SU-DHL-6 (cell line): ENCODE measurements at regions not wholly inside any gene's neighbourhood (a gene's known extent, or its start where the extent isn't known, plus 50 kb on each side); places are given as distances from the start of the nearest gene placed in this dataset.

Experiments used
- H2AFZ ChIP-seq: fragments of 200-600 bp; sonication (generic); 2 replicates; pipeline ENCODE4 v1.6.1; 2014; ENCODE audit warnings: low read depth, mild to moderate bottlenecking, moderate library complexity, mixed read lengths, antibody characterized with exemption, low read length; ENCODE audit not compliant: severe bottlenecking
- H3F3A ChIP-seq: fragments of 200-600 bp; shearing (Covaris generic); 2 replicates; pipeline ENCODE4 v1.6.0; 2016; ENCODE audit warnings: antibody characterized with exemption, mild to moderate bottlenecking; ENCODE audit not compliant: insufficient read depth
- H3K27ac ChIP-seq: fragments of 200-600 bp; sonication (generic); 2 replicates; pipeline ENCODE4 v1.5.1; 2016; ENCODE audit warnings: low read depth, mild to moderate bottlenecking, low read length, moderate library complexity, mixed read lengths
- H3K27me3 ChIP-seq: fragments of 200-600 bp; sonication (generic), shearing (Covaris generic); 2 replicates; pipeline ENCODE4 v1.6.0; 2014; ENCODE audit warnings: mild to moderate bottlenecking, low read length
- H3K36me3 ChIP-seq: fragments of 200-600 bp; sonication (generic); 2 replicates; pipeline ENCODE4 v1.6.1; 2014; ENCODE audit warnings: mild to moderate bottlenecking, low read length, mixed read lengths
- H3K4me2 ChIP-seq: fragments of 300-600, 200-600 bp; shearing (Covaris generic), sonication (generic); 2 replicates; pipeline ENCODE4 v1.6.0; 2014; ENCODE audit warnings: low read length, low read depth, mild to moderate bottlenecking; ENCODE audit not compliant: poor library complexity, severe bottlenecking
- H3K4me3 ChIP-seq: fragments of 200-600 bp; sonication (generic); 2 replicates; pipeline ENCODE4 v1.5.1; 2014; ENCODE audit warnings: antibody characterized with exemption, low read length, mild to moderate bottlenecking, mixed read lengths; ENCODE audit not compliant: insufficient read depth, poor library complexity, severe bottlenecking
- H3K79me2 ChIP-seq: fragments of 200-600 bp; sonication (generic); 2 replicates; pipeline ENCODE4 v1.6.1; 2014; ENCODE audit warnings: mild to moderate bottlenecking, low read length, moderate library complexity; ENCODE audit not compliant: insufficient read depth
- H3K9ac ChIP-seq: fragments of 200-600 bp; sonication (generic); 2 replicates; pipeline ENCODE4 v1.7.0; 2014; ENCODE audit warnings: mild to moderate bottlenecking, low read length
- H3K9me2 ChIP-seq: fragments of 200-600 bp; sonication (generic); replicated peaks from 2 replicates; pipeline ENCODE4 v1.6.1; 2014; ENCODE audit warnings: low read length; ENCODE audit not compliant: insufficient read depth
- H3K9me3 ChIP-seq: fragments of 200-600 bp; sonication (generic); 2 replicates; pipeline ENCODE4 v1.6.1; 2014; ENCODE audit warnings: low read length, mixed read lengths; ENCODE audit not compliant: insufficient read depth
- H4K20me1 ChIP-seq: fragments of 200-600 bp; sonication (generic); 2 replicates; pipeline ENCODE4 v1.6.1; 2014; ENCODE audit warnings: low read depth, mild to moderate bottlenecking, antibody characterized with exemption, low read length, moderate library complexity, mixed read lengths
- EZH2phosphoT487 ChIP-seq: fragments of 200-600 bp; sonication (generic), shearing (Covaris generic); conservative IDR thresholded peaks from 2 replicates; pipeline ENCODE4 v1.6.1; 2018; ENCODE audit warnings: mild to moderate bottlenecking, antibody characterized with exemption, low read length, moderate library complexity, mixed read lengths
- TF ChIP-seq, protein P1 (sequence below): fragments of 200-600 bp; sonication (generic); IDR thresholded peaks from one replicate; pipeline ENCODE4 v1.5.1; 2017; ENCODE audit warnings: antibody characterized with exemption, mild to moderate bottlenecking, low read length, moderate library complexity; ENCODE audit not compliant: insufficient read depth, poor library complexity, severe bottlenecking

DNA sequence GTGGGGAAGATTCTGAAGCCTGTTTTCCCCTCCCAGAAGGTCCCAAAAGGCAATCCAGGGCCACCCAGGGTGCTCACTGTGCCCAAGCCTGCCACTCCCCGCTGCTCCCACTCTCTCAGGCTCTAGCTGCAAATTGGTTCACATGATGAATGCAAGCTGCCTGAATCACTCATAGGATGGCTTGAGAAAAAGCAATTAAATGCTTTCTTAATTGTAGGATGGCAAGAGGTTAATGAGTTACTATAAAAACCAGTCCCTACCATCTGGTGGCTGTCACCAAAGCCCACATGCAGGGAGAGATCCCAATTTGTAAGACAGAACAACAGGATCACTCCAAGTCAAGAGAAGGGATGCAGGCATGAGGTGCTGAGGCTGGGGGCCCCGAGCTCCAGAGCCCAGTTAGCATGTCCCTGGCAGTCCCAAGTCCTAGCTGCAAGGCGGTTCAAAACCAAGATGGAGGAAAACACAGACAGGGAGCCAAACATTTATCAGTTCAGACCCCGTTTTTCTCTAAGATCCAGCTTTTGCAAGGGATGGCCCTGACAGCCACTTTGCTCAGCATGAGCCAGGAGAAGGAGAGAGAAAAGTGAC lies 207.1 kb downstream of the UACA start:
- Histone ChIP-seq H3K9me2 (no peaks in the 10 kb centered on the region), H3K36me3 (no peaks in the 10 kb centered on the region), H2AFZ (no peak overlapping the region), H4K20me1 (no peaks in the 10 kb centered on the region), H3K27ac (no peak overlapping the region), H3K79me2 (no peaks in the 10 kb centered on the region), H3K4me2 (no peak overlapping the region), H3K9me3 (no peaks in the 10 kb centered on the region), H3K4me3 (no peak overlapping the region), H3F3A (no peaks in the 10 kb centered on the region), H3K27me3 (no peaks in the 10 kb centered on the region), H3K9ac (no peak overlapping the region)
- TF ChIP-seq, protein P1, sequence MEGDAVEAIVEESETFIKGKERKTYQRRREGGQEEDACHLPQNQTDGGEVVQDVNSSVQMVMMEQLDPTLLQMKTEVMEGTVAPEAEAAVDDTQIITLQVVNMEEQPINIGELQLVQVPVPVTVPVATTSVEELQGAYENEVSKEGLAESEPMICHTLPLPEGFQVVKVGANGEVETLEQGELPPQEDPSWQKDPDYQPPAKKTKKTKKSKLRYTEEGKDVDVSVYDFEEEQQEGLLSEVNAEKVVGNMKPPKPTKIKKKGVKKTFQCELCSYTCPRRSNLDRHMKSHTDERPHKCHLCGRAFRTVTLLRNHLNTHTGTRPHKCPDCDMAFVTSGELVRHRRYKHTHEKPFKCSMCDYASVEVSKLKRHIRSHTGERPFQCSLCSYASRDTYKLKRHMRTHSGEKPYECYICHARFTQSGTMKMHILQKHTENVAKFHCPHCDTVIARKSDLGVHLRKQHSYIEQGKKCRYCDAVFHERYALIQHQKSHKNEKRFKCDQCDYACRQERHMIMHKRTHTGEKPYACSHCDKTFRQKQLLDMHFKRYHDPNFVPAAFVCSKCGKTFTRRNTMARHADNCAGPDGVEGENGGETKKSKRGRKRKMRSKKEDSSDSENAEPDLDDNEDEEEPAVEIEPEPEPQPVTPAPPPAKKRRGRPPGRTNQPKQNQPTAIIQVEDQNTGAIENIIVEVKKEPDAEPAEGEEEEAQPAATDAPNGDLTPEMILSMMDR, result no peak

DNA sequence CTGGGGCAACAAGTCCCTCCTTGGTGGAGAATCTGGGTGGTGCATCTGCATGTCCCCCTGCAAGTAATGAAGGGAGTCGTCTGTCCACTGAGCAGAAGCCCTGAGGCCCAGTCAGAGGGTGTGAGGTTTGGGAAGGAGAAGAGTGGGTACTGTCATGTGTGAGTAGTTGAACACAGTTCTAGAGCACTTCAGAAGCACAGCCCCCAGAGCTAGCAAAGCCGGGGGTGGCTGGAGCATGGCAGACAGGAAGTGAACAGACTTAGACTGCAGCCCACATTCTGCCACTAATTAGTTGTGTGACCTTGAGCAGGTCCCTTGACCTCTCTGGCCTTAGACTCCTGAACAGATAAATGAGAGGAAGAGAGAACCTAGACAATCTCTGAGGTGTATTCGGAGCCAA lies 207.6 kb downstream of the UACA start:
- Histone ChIP-seq H3K4me3 (no peak overlapping the region), H3K9me2 (no peaks in the 10 kb centered on the region), H2AFZ (no peak overlapping the region), H3K27me3 (no peaks in the 10 kb centered on the region), H3K27ac (no peak overlapping the region), H4K20me1 (no peaks in the 10 kb centered on the region), H3K4me2 (no peak overlapping the region), H3F3A (no peaks in the 10 kb centered on the region), H3K36me3 (no peaks in the 10 kb centered on the region), H3K9me3 (no peaks in the 10 kb centered on the region), H3K79me2 (no peaks in the 10 kb centered on the region), H3K9ac (no peak overlapping the region)
- TF ChIP-seq, protein P1, result no peak
- no peak for TF ChIP-seq EZH2phosphoT487

DNA sequence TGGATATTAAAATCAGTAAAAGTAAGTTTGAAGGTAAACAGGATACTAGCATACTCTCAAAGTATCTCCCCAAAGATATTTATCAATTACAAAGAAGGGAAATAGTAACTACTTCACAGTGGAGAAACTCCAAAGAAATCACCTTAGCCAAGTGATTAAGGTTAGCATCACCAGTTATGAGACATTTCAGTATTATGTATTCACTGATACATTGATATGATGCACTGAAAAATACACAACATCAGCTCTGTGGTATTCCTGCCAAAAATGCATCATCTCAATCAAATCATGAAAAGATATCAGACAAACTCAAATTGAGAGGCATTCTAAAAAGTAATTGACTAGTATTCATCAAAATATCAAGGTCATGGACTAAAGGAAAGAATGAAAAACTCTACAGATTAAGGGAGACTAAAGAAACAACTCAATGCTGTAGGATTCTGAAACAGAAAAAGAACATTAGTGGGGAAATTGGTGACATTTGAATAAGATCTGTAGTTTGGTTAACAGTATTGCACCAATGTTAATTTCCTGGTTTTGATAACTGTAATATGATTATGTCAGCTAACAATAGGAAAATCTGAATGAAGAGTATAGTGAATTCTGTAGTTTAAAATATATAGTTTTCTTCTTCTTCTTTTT lies 215.4 kb downstream of the UACA start:
- Histone ChIP-seq H3K9ac (no peak overlapping the region), H3K27ac (no peak overlapping the region), H3K9me2 (no peaks in the 10 kb centered on the region), H3K9me3 (no peaks in the 10 kb centered on the region), H3K4me3 (no peak overlapping the region), H3K4me2 (no peak overlapping the region), H3K79me2 (no peaks in the 10 kb centered on the region), H2AFZ (no peak overlapping the region), H3K27me3 (no peaks in the 10 kb centered on the region), H3K36me3 (no peaks in the 10 kb centered on the region), H4K20me1 (no peaks in the 10 kb centered on the region), H3F3A (no peaks in the 10 kb centered on the region)
- TF ChIP-seq, protein P1, result no peak
- no peak for TF ChIP-seq EZH2phosphoT487
